ENCODE measurements at regions not wholly inside any gene's neighbourhood (a gene's known extent, or its start where the extent isn't known, plus 50 kb on each side); places are given as distances from the start of the nearest gene placed in this dataset.

DNA sequence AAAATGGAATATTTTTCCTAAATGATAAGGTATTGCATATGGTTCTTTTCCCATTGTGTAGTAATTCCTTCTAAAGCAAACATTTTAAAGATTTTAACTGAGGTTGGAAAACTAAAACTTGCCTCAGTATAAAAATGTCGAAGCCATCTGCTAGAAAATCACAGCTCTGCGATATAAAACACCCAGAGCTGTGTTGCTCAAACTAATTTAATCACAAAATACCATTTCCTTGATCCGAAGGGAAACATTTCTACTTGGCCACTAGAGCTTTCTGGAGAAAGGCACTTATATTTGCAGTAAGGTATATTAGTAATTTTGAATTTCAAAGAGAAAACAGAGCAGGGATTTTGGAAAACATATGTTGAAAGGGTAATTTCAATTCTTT lies 209.2 kb upstream of the ZNF32 start:
- no peak overlapping the region for H3K27ac ChIP-seq (ENCODE audit: low read length)
- H3K36me3 ChIP-seq (ENCODE audit: control insufficient read depth in 1 of 2, insufficient read depth in 2 of 2, low read length in 2 of 2) = no peaks in the 10 kb centered on the region

GRCh38 chr10:43857206-43857930 lies 208.7 kb upstream of the ZNF32 start:
- no peaks in the 10 kb centered on the region for H3K4me1 ChIP-seq (ENCODE audit: control insufficient read depth in 1 of 2, insufficient read depth in 2 of 2, low read length in 2 of 2)
- H3K27me3 ChIP-seq (ENCODE audit: low read depth, low read length) = no peaks in the 10 kb centered on the region
- no peak overlapping the region for H3K4me3 ChIP-seq (ENCODE audit: low read depth in 1 of 2, low read length in 2 of 2)
- no peak overlapping the region for H3K27ac ChIP-seq (ENCODE audit: low read length)
- H3K36me3 ChIP-seq (ENCODE audit: control insufficient read depth in 1 of 2, insufficient read depth in 2 of 2, low read length in 2 of 2) = no peaks in the 10 kb centered on the region
- H3K9me3 ChIP-seq (ENCODE audit: control insufficient read depth in 1 of 2, low read length in 2 of 2) = no peaks in the 10 kb centered on the region

More for the DNA sequence above, 209.2 kb upstream of the ZNF32 start:
- Histone ChIP-seq H3K27me3 (ENCODE audit: low read depth, low read length) (no peaks in the 10 kb centered on the region), H3K9me3 (ENCODE audit: control insufficient read depth in 1 of 2, low read length in 2 of 2) (no peaks in the 10 kb centered on the region), H3K4me3 (ENCODE audit: low read depth in 1 of 2, low read length in 2 of 2) (no peak overlapping the region), H3K4me1 (ENCODE audit: control insufficient read depth in 1 of 2, insufficient read depth in 2 of 2, low read length in 2 of 2) (no peaks in the 10 kb centered on the region)

GRCh38 chr10:43856299-43856698 lies 207.6 kb upstream of the ZNF32 start:
- no peak overlapping the region for H3K4me3 ChIP-seq (ENCODE audit: low read depth in 1 of 2, low read length in 2 of 2)
- H3K27ac ChIP-seq (ENCODE audit: low read length) = no peak overlapping the region
- H3K36me3 ChIP-seq (ENCODE audit: control insufficient read depth in 1 of 2, insufficient read depth in 2 of 2, low read length in 2 of 2) = no peaks in the 10 kb centered on the region
- H3K9me3 ChIP-seq (ENCODE audit: control insufficient read depth in 1 of 2, low read length in 2 of 2) = no peaks in the 10 kb centered on the region
- no peaks in the 10 kb centered on the region for H3K27me3 ChIP-seq (ENCODE audit: low read depth, low read length)
- no peaks in the 10 kb centered on the region for H3K4me1 ChIP-seq (ENCODE audit: control insufficient read depth in 1 of 2, insufficient read depth in 2 of 2, low read length in 2 of 2)

DNA sequence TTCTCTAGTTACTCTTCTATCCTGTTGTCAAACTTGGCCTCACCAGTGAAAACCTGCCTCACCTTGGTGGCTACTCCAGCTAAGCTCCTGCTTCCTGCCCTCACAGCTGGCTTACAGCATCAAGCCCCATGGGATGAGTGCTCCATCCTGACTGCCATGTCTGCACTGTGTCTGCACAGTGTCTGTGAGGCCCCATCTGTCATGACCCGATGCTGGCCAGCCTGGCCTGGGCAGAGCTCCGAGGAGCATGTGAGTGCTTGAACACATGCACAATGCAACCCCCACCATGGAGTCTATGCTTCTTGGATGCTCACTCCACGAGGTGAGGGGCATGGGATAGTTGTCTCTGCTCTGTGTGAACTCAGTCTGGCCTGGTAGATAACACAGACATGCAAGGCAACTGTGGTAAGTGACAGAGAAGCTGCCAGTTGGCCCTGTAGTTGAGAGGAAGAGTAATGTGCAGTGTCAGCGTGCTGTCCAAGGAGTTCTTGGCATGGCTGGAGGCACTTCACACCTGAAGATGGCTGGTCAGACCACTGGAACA lies 207.1 kb upstream of the ZNF32 start:
- H3K4me3 ChIP-seq (ENCODE audit: low read depth in 1 of 2, low read length in 2 of 2) = no peak overlapping the region

DNA sequence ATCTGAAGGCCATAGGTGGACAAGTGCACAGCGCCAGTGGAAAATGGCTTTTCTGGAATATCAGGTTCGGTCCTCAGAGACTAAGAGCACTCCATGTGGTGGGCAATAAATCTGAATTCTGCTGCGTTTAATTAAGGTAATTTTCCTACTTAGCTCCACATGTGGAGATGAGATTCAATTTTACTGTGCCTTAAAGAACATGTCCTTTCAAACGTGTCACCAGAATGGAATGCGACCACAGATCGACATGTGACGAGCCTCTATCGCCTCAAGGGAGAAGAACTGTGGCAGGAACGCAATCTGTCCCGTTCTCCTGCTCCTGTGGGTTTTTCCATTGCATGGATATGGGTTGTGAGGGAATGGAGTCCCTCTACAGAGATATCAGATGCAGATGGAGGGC lies 205.3 kb upstream of the ZNF32 start:
- Histone ChIP-seq H3K27me3 (ENCODE audit: low read depth, low read length) (no peaks in the 10 kb centered on the region), H3K36me3 (ENCODE audit: control insufficient read depth in 1 of 2, insufficient read depth in 2 of 2, low read length in 2 of 2) (no peaks in the 10 kb centered on the region), H3K4me3 (ENCODE audit: low read depth in 1 of 2, low read length in 2 of 2) (no peak overlapping the region), H3K27ac (ENCODE audit: low read length) (no peak overlapping the region), H3K4me1 (ENCODE audit: control insufficient read depth in 1 of 2, insufficient read depth in 2 of 2, low read length in 2 of 2) (no peaks in the 10 kb centered on the region), H3K9me3 (ENCODE audit: control insufficient read depth in 1 of 2, low read length in 2 of 2) (no peaks in the 10 kb centered on the region)

More for the DNA sequence above, 207.1 kb upstream of the ZNF32 start:
- Histone ChIP-seq H3K9me3 (ENCODE audit: control insufficient read depth in 1 of 2, low read length in 2 of 2) (no peaks in the 10 kb centered on the region), H3K27me3 (ENCODE audit: low read depth, low read length) (no peaks in the 10 kb centered on the region), H3K27ac (ENCODE audit: low read length) (no peak overlapping the region), H3K36me3 (ENCODE audit: control insufficient read depth in 1 of 2, insufficient read depth in 2 of 2, low read length in 2 of 2) (no peaks in the 10 kb centered on the region), H3K4me1 (ENCODE audit: control insufficient read depth in 1 of 2, insufficient read depth in 2 of 2, low read length in 2 of 2) (no peaks in the 10 kb centered on the region)

- H3K4me3 ChIP-seq (ENCODE audit: low read depth in 1 of 2, low read length in 2 of 2) = no peak overlapping the region
- H3K9me3 ChIP-seq (ENCODE audit: control insufficient read depth in 1 of 2, low read length in 2 of 2) = no peaks in the 10 kb centered on the region
- H3K4me1 ChIP-seq (ENCODE audit: control insufficient read depth in 1 of 2, insufficient read depth in 2 of 2, low read length in 2 of 2) = no peaks in the 10 kb centered on the region
- no peaks in the 10 kb centered on the region for H3K27me3 ChIP-seq (ENCODE audit: low read depth, low read length)
- H3K36me3 ChIP-seq (ENCODE audit: control insufficient read depth in 1 of 2, insufficient read depth in 2 of 2, low read length in 2 of 2) = no peaks in the 10 kb centered on the region
- no peak overlapping the region for H3K27ac ChIP-seq (ENCODE audit: low read length)
These were observed 204.7 kb upstream of the ZNF32 start for GRCh38 chr10:43853369-43853768.

DNA sequence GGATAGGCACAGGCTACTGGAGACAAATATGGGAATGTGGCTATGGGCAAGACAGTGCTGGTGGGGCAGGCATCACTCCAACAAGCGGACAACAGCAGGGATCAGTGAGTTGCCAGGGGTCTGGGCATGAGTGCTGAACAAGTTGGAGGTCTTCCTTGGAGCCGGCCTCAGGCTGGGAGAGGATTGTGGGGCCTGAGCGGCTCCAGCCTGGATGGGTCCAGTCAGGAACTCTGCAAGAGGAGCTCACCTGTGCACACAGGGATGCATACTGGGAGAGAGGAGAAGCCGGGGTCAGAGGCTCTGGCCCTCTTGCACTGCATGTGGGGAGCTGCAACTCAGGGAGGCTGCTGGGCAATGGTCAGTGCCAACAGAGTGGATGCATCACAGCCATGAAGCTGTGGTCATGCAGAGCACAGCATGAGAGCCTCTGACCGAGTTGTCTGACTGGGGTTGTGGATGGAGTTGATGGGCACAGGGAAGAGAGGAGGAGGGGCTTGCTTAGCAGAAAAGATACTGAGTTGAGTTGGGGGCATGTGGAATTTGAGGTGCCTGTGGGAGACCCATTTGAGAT lies 204.0 kb upstream of the ZNF32 start:
- H3K4me1 ChIP-seq (ENCODE audit: control insufficient read depth in 1 of 2, insufficient read depth in 2 of 2, low read length in 2 of 2) = no peaks in the 10 kb centered on the region
- H3K27me3 ChIP-seq (ENCODE audit: low read depth, low read length) = no peaks in the 10 kb centered on the region
- no peak overlapping the region for H3K27ac ChIP-seq (ENCODE audit: low read length)

GRCh38 chr10:43852149-43852548 lies 203.5 kb upstream of the ZNF32 start:
- Histone ChIP-seq H3K27me3 (ENCODE audit: low read depth, low read length) (no peaks in the 10 kb centered on the region), H3K4me3 (ENCODE audit: low read depth in 1 of 2, low read length in 2 of 2) (no peak overlapping the region), H3K36me3 (ENCODE audit: control insufficient read depth in 1 of 2, insufficient read depth in 2 of 2, low read length in 2 of 2) (no peaks in the 10 kb centered on the region), H3K27ac (ENCODE audit: low read length) (no peak overlapping the region), H3K4me1 (ENCODE audit: control insufficient read depth in 1 of 2, insufficient read depth in 2 of 2, low read length in 2 of 2) (no peaks in the 10 kb centered on the region), H3K9me3 (ENCODE audit: control insufficient read depth in 1 of 2, low read length in 2 of 2) (no peaks in the 10 kb centered on the region)

More for the DNA sequence above, 204.0 kb upstream of the ZNF32 start:
- Histone ChIP-seq H3K9me3 (ENCODE audit: control insufficient read depth in 1 of 2, low read length in 2 of 2) (no peaks in the 10 kb centered on the region), H3K36me3 (ENCODE audit: control insufficient read depth in 1 of 2, insufficient read depth in 2 of 2, low read length in 2 of 2) (no peaks in the 10 kb centered on the region), H3K4me3 (ENCODE audit: low read depth in 1 of 2, low read length in 2 of 2) (no peak overlapping the region)

DNA sequence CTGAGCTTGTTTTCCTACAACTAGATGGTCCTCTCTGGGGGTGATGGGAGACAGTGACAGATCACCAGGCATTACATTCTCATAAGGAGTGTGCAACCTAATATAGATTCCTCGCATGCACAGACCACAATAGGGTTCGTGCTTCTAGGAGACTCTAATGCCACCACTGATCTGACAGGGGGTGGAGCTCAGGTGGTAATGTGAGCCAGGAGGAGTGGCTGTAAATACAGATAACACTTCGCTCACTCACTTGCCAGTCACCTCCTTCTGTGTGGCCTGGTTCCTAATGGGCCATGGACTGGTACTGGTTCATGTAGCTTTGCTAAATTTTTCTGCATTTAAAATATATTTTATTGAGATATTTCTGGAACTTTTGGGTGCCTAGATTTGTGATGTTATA lies 202.3 kb upstream of the ZNF32 start:
- no peak overlapping the region for H3K4me3 ChIP-seq (ENCODE audit: low read depth in 1 of 2, low read length in 2 of 2)
- no peaks in the 10 kb centered on the region for H3K9me3 ChIP-seq (ENCODE audit: control insufficient read depth in 1 of 2, low read length in 2 of 2)
- no peaks in the 10 kb centered on the region for H3K27me3 ChIP-seq (ENCODE audit: low read depth, low read length)
- H3K27ac ChIP-seq (ENCODE audit: low read length) = no peak overlapping the region
- H3K4me1 ChIP-seq (ENCODE audit: control insufficient read depth in 1 of 2, insufficient read depth in 2 of 2, low read length in 2 of 2) = no peaks in the 10 kb centered on the region
- no peaks in the 10 kb centered on the region for H3K36me3 ChIP-seq (ENCODE audit: control insufficient read depth in 1 of 2, insufficient read depth in 2 of 2, low read length in 2 of 2)

DNA sequence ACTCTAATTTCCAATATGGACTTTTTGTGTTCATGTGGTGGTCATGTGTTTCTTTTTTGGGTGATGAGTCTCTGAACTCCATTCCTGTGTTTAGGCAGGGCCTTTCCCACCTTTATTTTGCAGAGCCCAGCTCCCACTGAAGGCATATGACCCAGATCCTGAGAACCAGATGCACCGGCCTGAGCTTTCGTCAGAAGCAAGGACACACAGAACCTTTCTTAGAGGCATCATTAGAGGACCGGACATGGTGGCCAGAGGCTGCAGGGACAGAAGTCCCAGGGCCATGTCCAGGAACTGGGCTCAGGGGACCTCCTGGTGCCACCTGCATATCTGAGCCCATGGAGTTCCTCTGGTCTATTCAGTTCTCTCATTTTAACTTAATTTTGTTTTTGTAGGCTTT lies 200.9 kb upstream of the ZNF32 start:
- no peaks in the 10 kb centered on the region for H3K4me1 ChIP-seq (ENCODE audit: control insufficient read depth in 1 of 2, insufficient read depth in 2 of 2, low read length in 2 of 2)
- H3K27ac ChIP-seq (ENCODE audit: low read length) = no peak overlapping the region
- no peaks in the 10 kb centered on the region for H3K9me3 ChIP-seq (ENCODE audit: control insufficient read depth in 1 of 2, low read length in 2 of 2)
- no peaks in the 10 kb centered on the region for H3K27me3 ChIP-seq (ENCODE audit: low read depth, low read length)
- no peaks in the 10 kb centered on the region for H3K36me3 ChIP-seq (ENCODE audit: control insufficient read depth in 1 of 2, insufficient read depth in 2 of 2, low read length in 2 of 2)
- H3K4me3 ChIP-seq (ENCODE audit: low read depth in 1 of 2, low read length in 2 of 2) = no peak overlapping the region

DNA sequence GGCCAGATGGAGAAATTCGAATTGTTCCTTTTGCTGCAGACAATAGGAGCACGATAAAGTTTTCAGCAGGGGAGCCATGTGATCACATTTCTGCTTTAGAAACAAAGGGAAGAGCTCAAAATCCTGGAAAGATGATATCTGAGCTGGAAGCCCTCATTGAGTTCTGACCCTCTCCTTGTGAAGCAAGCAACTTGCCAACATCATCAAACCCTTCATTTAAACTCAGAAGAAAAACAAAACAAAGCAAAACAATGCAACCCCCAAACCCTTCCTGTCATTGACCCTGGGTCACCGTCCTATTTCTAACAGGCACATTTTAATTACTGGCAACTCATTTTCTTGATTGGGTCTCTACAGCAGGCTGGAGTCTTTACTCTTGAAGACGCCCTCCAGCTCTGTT lies 198.3 kb upstream of the ZNF32 start:
- Histone ChIP-seq H3K36me3 (ENCODE audit: control insufficient read depth in 1 of 2, insufficient read depth in 2 of 2, low read length in 2 of 2) (no peaks in the 10 kb centered on the region), H3K27ac (ENCODE audit: low read length) (no peak overlapping the region), H3K4me1 (ENCODE audit: control insufficient read depth in 1 of 2, insufficient read depth in 2 of 2, low read length in 2 of 2) (no peaks in the 10 kb centered on the region), H3K4me3 (ENCODE audit: low read depth in 1 of 2, low read length in 2 of 2) (no peak overlapping the region), H3K9me3 (ENCODE audit: control insufficient read depth in 1 of 2, low read length in 2 of 2) (no peaks in the 10 kb centered on the region), H3K27me3 (ENCODE audit: low read depth, low read length) (no peaks in the 10 kb centered on the region)
